Lower leg skin (tissue), 4 donors: ENCODE measurements at regions not wholly inside any gene's neighbourhood (a gene's known extent, or its start where the extent isn't known, plus 50 kb on each side); places are given as distances from the start of the nearest gene placed in this dataset.

Source experiments
- DNase-seq, 2 donors: peaks; one replicate each; pipeline ENCODE4 v3.0.0-alpha.2; 2019; ENCODE audit warnings: low spot score in 2 of 2
- H3K4me3 ChIP-seq: fragments of 200-600 bp; sonication (generic); 2 replicates; pipeline ENCODE4 v1.5.1; 2017; ENCODE audit warnings: mild to moderate bottlenecking, low read depth; ENCODE audit not compliant: poor library complexity, severe bottlenecking
- CTCF ChIP-seq, 3 donors: fragments of 450-650 bp; IDR thresholded peaks; one replicate each; pipeline ENCODE4 v1.5.1; 2016; ENCODE audit warnings: antibody characterized with exemption in 3 of 3, mild to moderate bottlenecking in 3 of 3, moderate library complexity in 2 of 3
- POLR2A ChIP-seq, 2 donors: fragments of 450-650 bp; IDR thresholded peaks; one replicate each; pipeline ENCODE4 v1.6.1; 2016 to 2017; ENCODE audit warnings: antibody characterized with exemption in 2 of 2, mild to moderate bottlenecking in 1 of 2, moderate library complexity in 1 of 2
- WGBS, 2 donors: methylation state at CpG; one replicate each; pipeline ENCODE4 v1.1.5; 2018; 5-methylcytosine and 5-hydroxymethylcytosine counted together
- intact Hi-C: fragments of 100-400 bp; cut with DNase I; formaldehyde crosslinking; loops from one replicate; pipeline ENCODE4 v1.15.0; 2023; ENCODE audit warnings: low total_unique reads

- TF ChIP-seq CTCF (IDR thresholded peaks at IDR 0.05), result no peak
- TF ChIP-seq POLR2A (IDR thresholded peaks at IDR 0.05), result no peak
- DNase-seq, result no peak
- intact Hi-C loops, result no loop called here
- 47 to 50% methylated on average over 6 to 7 of the region's 7 CpGs for WGBS, 2 donors
- no peak overlapping the region for H3K4me3 ChIP-seq
Measured at GRCh38 chr1:37097731-37098130, 63.4 kb upstream of the GRIK3 start.

- intact Hi-C loops, result no loop called here
- TF ChIP-seq CTCF (IDR thresholded peaks at IDR 0.05) (no peak), POLR2A (IDR thresholded peaks at IDR 0.05) (no peak)
- DNase-seq, result no peak
- no peak overlapping the region for H3K4me3 ChIP-seq
Measured at GRCh38 chr1:37098237-37098636, 63.9 kb upstream of the GRIK3 start.

GRCh38 chr1:37100310-37100709 is 66.0 kb upstream of the GRIK3 start:
- no peak for DNase-seq
- TF ChIP-seq CTCF (IDR thresholded peaks at IDR 0.05) (no peak), POLR2A (IDR thresholded peaks at IDR 0.05) (no peak)
- 23 to 30% methylated on average over 1 of the region's 1 CpG for WGBS, 2 donors
- intact Hi-C loops, result no loop called here
- no peak overlapping the region for H3K4me3 ChIP-seq

- 66 to 76% methylated on average over 2 of the region's 2 CpGs for WGBS, 2 donors
- TF ChIP-seq CTCF (IDR thresholded peaks at IDR 0.05), result no peak
- intact Hi-C loops, result no loop called here
- DNase-seq, result no peak
- no peak overlapping the region for H3K4me3 ChIP-seq
Measured at GRCh38 chr1:37102656-37103382, 68.5 kb upstream of the GRIK3 start.

- WGBS, 2 donors, result 74 to 84% methylated on average over 4 to 5 of the region's 5 CpGs
- intact Hi-C loops, result no loop called here
- H3K4me3 ChIP-seq, result no peak overlapping the region
- TF ChIP-seq POLR2A (IDR thresholded peaks at IDR 0.05), result no peak
- no peak for DNase-seq
Measured at GRCh38 chr1:37105911-37106310, 71.6 kb upstream of the GRIK3 start.

- 80 to 84% methylated on average over 5 of the region's 5 CpGs for WGBS, 2 donors
- DNase-seq, result no peak
- intact Hi-C loops, result no loop called here
Measured at GRCh38 chr1:37107153-37107907, 73.0 kb upstream of the GRIK3 start.

More at GRCh38 chr1:37107153-37107907, 73.0 kb upstream of the GRIK3 start:
- H3K4me3 ChIP-seq, result no peak overlapping the region
- TF ChIP-seq CTCF (IDR thresholded peaks at IDR 0.05) (no peak), POLR2A (IDR thresholded peaks at IDR 0.05) (no peak)
